ENCODE measurements at regions not wholly inside any gene's neighbourhood (a gene's known extent, or its start where the extent isn't known, plus 50 kb on each side); places are given as distances from the start of the nearest gene placed in this dataset.

- Histone ChIP-seq H3K9me3 (ENCODE audit: low read length) (no peaks in the 10 kb centered on the region), H3K4me1 (ENCODE audit: low read length) (0 out of 2 replicates have a peak, but pooled peaks cover 2% of the 10 kb centered on the region), H2AFZ (ENCODE audit: low read length) (no peak overlapping the region), H3K9ac (ENCODE audit: low read length) (no peak overlapping the region), H3K36me3 (ENCODE audit: insufficient read depth, low read length) (no peaks in the 10 kb centered on the region), H3K9me2 (replicated peaks; ENCODE audit: insufficient read depth, low read length) (no peaks in the 10 kb centered on the region), H4K20me1 (ENCODE audit: insufficient read depth, low read depth, low read length) (no peaks in the 10 kb centered on the region), H3K4me2 (ENCODE audit: low read depth, low read length, poor library complexity, severe bottlenecking) (no peak overlapping the region), H3K79me2 (ENCODE audit: low read length) (no peaks in the 10 kb centered on the region), H3K4me3 (ENCODE audit: low read length) (no peak overlapping the region), H3K27me3 (ENCODE audit: low read length) (no peaks in the 10 kb centered on the region), H3K27ac (ENCODE audit: low read length) (no peak overlapping the region)
- no peak for DNase-seq
Measured at GRCh38 chr9:117466111-117466510, 51.3 kb upstream of the ASTN2 start.

DNA sequence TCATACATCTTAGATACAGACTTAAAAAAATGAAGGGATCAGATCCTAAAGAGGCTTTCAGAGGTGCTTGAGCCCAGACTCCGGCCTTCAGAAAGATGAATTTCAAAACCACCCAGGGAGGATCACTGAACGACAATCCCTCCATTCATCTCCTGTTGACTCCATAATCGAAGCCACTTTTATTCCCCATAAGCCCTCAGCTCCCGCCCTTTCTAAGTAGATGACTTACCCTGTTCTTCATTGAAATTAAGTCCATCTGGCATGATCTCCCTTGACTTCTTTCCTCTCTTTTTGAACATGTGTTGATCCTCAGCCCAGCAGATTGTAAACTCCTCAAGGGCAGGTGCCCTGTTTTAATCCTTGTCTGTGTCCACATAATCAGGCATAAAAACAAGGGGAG, 50.8 kb upstream of the ASTN2 start:
- Histone ChIP-seq H3K4me3 (ENCODE audit: low read length) (no peak overlapping the region), H3K4me2 (ENCODE audit: low read depth, low read length, poor library complexity, severe bottlenecking) (no peak overlapping the region), H3K9ac (ENCODE audit: low read length) (no peak overlapping the region), H3K9me3 (ENCODE audit: low read length) (no peaks in the 10 kb centered on the region), H3K27me3 (ENCODE audit: low read length) (no peaks in the 10 kb centered on the region), H4K20me1 (ENCODE audit: insufficient read depth, low read depth, low read length) (no peaks in the 10 kb centered on the region), H3K9me2 (replicated peaks; ENCODE audit: insufficient read depth, low read length) (no peaks in the 10 kb centered on the region), H3K36me3 (ENCODE audit: insufficient read depth, low read length) (no peaks in the 10 kb centered on the region), H3K79me2 (ENCODE audit: low read length) (no peaks in the 10 kb centered on the region), H3K27ac (ENCODE audit: low read length) (no peak overlapping the region), H3K4me1 (ENCODE audit: low read length) (no peaks in the 10 kb centered on the region), H2AFZ (ENCODE audit: low read length) (no peak overlapping the region)
- no peak for DNase-seq

DNA sequence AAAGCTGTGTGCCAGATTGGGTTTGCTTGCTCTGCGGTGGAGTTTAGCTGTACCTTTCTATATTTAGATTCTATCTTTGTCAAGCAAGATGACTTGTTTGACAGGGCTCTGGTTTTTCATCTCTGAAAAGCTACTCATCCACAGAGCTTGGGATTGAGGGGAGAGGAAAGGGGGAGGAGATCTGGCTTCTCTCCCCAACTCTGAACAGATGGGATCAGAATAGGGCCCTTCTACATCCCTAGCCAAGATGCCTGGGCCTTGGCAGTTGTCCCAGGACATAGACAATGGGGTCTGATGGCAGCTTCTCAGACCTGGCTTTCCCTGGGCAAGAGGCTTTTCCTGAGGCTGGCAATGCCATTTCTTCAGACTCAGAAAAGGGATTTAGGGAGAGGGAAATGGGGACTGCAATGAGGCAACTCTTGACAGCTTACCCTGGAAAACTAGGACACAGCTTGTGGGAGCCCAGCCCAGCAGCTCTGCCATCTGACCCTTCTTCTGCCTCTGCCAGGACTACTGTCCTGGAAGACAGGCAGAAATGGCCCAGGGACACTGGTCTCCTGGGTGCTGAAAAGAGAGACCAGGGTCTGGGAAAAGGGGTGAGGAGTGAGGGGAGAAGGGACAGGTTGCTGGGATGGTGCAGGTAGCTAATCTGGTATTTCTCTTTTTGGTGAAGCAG, 50.2 kb upstream of the ASTN2 start:
- Histone ChIP-seq H2AFZ (ENCODE audit: low read length) (no peak overlapping the region), H3K9ac (ENCODE audit: low read length) (no peak overlapping the region), H3K9me2 (replicated peaks; ENCODE audit: insufficient read depth, low read length) (no peaks in the 10 kb centered on the region), H3K27ac (ENCODE audit: low read length) (no peak overlapping the region), H3K27me3 (ENCODE audit: low read length) (no peaks in the 10 kb centered on the region), H3K4me1 (ENCODE audit: low read length) (no peaks in the 10 kb centered on the region), H3K9me3 (ENCODE audit: low read length) (no peaks in the 10 kb centered on the region), H4K20me1 (ENCODE audit: insufficient read depth, low read depth, low read length) (no peaks in the 10 kb centered on the region), H3K36me3 (ENCODE audit: insufficient read depth, low read length) (no peaks in the 10 kb centered on the region), H3K4me2 (ENCODE audit: low read depth, low read length, poor library complexity, severe bottlenecking) (no peak overlapping the region), H3K79me2 (ENCODE audit: low read length) (no peaks in the 10 kb centered on the region), H3K4me3 (ENCODE audit: low read length) (no peak overlapping the region)
- no peak for DNase-seq

Data from Karpas-422 (cell line).